Superior temporal gyrus (tissue), 1 donor: ENCODE measurements at regions not wholly inside any gene's neighbourhood (a gene's known extent, or its start where the extent isn't known, plus 50 kb on each side); places are given as distances from the start of the nearest gene placed in this dataset.

ENCODE experiments used
- DNase-seq: peaks from one replicate; pipeline ENCODE4 v3.0.0-alpha.2; 2016; ENCODE audit errors: extremely low spot score

DNA sequence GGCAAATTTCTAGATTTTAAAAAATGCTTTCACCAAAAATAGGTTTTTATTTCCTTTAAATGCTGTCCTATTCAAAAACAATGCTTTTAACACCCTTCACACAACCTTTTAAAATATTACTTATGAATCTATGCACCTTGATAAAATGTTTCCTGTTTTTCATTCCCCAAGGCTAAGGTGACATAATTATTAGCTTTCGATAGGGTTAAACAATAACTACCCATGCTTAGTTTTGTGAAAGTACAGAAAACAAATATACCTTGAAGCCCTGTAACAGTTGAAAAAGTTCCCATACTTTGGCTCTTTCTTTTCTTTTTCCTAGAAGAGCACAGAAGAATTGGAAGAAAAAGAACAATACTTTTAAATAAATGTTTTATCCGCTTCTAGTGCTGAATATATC is 54.9 kb upstream of the ITPRID2 start:
- no peak for DNase-seq

DNA sequence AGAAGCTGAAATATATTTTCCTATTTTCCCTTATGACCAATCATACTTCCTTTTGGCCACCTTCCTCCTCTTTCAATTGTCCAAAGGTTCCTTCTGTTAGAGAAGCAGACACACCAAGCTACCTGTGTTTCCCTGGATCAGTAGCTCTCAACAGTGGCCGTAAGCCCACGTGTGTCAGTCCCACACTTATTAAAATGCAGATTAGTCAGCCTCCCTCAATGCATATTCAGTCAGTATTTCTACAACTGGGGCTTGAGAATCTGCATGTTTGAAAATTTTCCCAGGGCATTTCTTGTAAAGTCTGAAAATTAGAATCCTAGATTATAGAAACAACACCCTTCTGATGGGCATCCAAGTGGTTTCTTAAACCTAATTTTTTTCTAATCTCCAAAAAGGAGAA is 54.0 kb upstream of the ITPRID2 start:
- DNase-seq: no peak

DNA sequence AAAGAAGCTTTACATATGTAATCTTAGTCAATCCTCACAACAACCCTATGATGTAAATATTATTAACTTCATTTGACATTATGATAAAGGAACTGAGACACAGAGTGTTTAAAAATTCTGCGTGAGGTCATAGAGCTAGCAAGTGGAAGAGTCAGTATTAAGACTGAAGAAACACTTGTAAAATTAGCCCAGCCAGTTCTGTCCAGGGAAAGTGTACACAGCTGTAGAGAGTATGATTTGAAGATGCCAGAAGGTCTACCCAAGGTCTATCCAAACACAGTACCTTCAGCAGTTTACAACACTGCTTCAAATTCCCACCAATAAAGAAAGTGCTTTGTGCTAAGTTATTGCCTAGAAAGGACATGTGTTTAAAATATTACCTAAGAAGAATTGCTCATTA is 51.7 kb upstream of the ITPRID2 start:
- no peak for DNase-seq

DNA sequence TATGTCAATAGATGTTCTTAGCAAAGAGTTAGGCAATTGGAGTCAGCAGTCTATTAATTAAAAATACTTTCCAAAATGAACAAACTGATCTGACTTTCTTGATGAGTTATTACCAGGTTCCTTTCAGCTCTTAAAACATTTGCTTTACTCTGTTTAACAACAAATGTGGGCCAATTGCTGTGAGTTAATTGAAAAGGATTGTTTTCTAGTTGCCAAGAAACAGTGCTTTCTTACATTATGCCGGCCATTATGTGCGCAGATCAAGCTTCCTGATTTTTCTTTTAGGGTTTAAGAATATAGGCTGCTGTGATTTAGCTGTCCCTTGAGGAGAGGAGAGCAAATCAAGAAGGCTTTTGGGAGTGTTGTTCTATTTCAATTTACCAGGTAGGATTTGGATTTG is 50.5 kb upstream of the ITPRID2 start:
- no peak for DNase-seq
